ENCODE measurements at regions not wholly inside any gene's neighbourhood (a gene's known extent, or its start where the extent isn't known, plus 50 kb on each side); places are given as distances from the start of the nearest gene placed in this dataset.

GRCh38 chr11:128172046-128172878 lies 415.1 kb downstream of the ETS1 start:
- TF ChIP-seq CTCF (IDR thresholded peaks at IDR 0.05), result peak in 1 of 3 donors; percentile 89
- no peak for ATAC-seq (ENCODE audit: low FRiP score)
- peak; percentile 95 for DNase-seq (ENCODE audit: low spot score)

GRCh38 chr11:128171506-128171905 lies 415.9 kb downstream of the ETS1 start:
- no peak for DNase-seq (ENCODE audit: low spot score)
- no peak for TF ChIP-seq CTCF (IDR thresholded peaks at IDR 0.05)
- ATAC-seq (ENCODE audit: low FRiP score), result no peak

GRCh38 chr11:128165572-128165971 lies 421.8 kb downstream of the ETS1 start:
- DNase-seq (ENCODE audit: low spot score) (no peak), ATAC-seq (ENCODE audit: low FRiP score) (no peak)
- no peak for TF ChIP-seq CTCF (IDR thresholded peaks at IDR 0.05)

GRCh38 chr11:128164080-128164741 lies 423.1 kb downstream of the ETS1 start:
- no peak for TF ChIP-seq CTCF (IDR thresholded peaks at IDR 0.05)
- ATAC-seq (ENCODE audit: low FRiP score) (no peak), DNase-seq (ENCODE audit: low spot score) (no peak)

GRCh38 chr11:128161994-128162393 lies 425.4 kb downstream of the ETS1 start:
- no peak for ATAC-seq (ENCODE audit: low FRiP score)
- TF ChIP-seq CTCF (IDR thresholded peaks at IDR 0.05), result no peak
- DNase-seq (ENCODE audit: low spot score), result no peak

GRCh38 chr11:128161436-128161835 lies 425.9 kb downstream of the ETS1 start:
- DNase-seq (ENCODE audit: low spot score) (no peak), ATAC-seq (ENCODE audit: low FRiP score) (no peak)
- TF ChIP-seq CTCF (IDR thresholded peaks at IDR 0.05), result no peak

GRCh38 chr11:128158860-128159259 lies 428.5 kb downstream of the ETS1 start:
- DNase-seq (ENCODE audit: low spot score) (no peak), ATAC-seq (ENCODE audit: low FRiP score) (no peak)
- TF ChIP-seq CTCF (IDR thresholded peaks at IDR 0.05), result no peak

All from omental fat pad (tissue), 3 donors.